Upper lobe of left lung (tissue), 4 donors: ENCODE measurements at regions not wholly inside any gene's neighbourhood (a gene's known extent, or its start where the extent isn't known, plus 50 kb on each side); places are given as distances from the start of the nearest gene placed in this dataset.

Source experiments
- EP300 ChIP-seq, 4 donors: sonication (generic); formaldehyde crosslinking; IDR thresholded peaks; one replicate each; pipeline ENCODE4 v1.5.1; 2017; ENCODE audit warnings: antibody characterized with exemption in 4 of 4, control low read depth in 2 of 4
- POLR2A ChIP-seq, 4 donors: fragments of 450-650 bp; IDR thresholded peaks; one replicate each; pipeline ENCODE4 v1.5.1; 2016 to 2017; ENCODE audit warnings: antibody characterized with exemption in 4 of 4, mild to moderate bottlenecking in 2 of 4
- TF ChIP-seq, protein P1 (sequence below), 6 experiments: fragments of 450-650 bp in 4 of 6; fragments of 200-600 bp in 2 of 6; sonication (generic) in 2 of 6; IDR thresholded peaks; one replicate each; pipeline ENCODE4 v1.5.1; 2016 to 2019; ENCODE audit warnings: antibody characterized with exemption in 6 of 6

DNA sequence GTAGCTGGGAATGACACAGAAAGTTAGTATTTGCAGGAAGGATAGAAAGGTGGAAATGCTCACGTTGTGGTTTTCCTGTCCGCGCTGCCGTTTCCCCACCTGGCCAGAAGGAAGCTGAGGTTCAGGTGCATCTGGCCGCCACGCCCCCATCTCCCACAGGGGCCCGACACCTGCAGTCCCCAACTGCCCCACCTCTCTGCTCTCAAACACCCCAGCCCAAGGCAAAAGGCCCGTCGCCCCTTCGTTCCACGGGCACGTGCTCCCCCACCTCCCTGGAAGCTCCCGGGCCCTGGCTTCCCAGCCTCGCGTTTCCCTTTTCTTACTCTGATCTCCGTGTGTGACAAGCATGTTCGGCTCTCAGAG, 985.1 kb downstream of the BRD1 start:
- TF ChIP-seq, protein P1, sequence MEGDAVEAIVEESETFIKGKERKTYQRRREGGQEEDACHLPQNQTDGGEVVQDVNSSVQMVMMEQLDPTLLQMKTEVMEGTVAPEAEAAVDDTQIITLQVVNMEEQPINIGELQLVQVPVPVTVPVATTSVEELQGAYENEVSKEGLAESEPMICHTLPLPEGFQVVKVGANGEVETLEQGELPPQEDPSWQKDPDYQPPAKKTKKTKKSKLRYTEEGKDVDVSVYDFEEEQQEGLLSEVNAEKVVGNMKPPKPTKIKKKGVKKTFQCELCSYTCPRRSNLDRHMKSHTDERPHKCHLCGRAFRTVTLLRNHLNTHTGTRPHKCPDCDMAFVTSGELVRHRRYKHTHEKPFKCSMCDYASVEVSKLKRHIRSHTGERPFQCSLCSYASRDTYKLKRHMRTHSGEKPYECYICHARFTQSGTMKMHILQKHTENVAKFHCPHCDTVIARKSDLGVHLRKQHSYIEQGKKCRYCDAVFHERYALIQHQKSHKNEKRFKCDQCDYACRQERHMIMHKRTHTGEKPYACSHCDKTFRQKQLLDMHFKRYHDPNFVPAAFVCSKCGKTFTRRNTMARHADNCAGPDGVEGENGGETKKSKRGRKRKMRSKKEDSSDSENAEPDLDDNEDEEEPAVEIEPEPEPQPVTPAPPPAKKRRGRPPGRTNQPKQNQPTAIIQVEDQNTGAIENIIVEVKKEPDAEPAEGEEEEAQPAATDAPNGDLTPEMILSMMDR (IDR thresholded peaks at IDR 0.05) = no peak
- TF ChIP-seq EP300 (IDR thresholded peaks at IDR 0.05) = no peak
- no peak for TF ChIP-seq POLR2A (IDR thresholded peaks at IDR 0.05)
